ENCODE measurements at regions not wholly inside any gene's neighbourhood (a gene's known extent, or its start where the extent isn't known, plus 50 kb on each side); places are given as distances from the start of the nearest gene placed in this dataset.
"Not testable (repeated sequence)": the region's sequence is repeated elsewhere in the genome, so short reads cannot be mapped to it uniquely, and the experiment has no call there.

DNA sequence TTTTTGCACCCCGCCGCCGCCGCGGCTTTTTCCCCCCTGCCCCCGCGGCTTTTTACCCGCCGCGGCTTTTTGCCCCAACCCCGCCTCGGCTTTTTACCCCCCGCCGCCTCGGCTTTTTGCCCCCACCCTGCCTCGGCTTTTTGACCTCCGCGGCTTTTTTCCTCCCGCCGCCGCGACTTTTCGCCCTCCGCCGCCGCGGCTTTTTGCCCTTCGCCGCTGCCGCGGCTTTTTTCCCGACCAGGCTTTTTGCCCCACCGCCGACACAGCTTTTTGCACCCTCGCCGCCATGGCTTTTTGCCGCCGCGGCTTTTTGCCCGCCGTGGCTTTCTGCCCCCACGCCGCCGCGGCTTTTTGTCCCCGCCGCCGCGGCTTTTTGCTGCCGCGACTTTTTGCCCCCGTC lies 137.0 kb upstream of the TP53TG3D start:
- no peak for DNase-seq (ENCODE audit: low read depth in 2 of 2)

DNA sequence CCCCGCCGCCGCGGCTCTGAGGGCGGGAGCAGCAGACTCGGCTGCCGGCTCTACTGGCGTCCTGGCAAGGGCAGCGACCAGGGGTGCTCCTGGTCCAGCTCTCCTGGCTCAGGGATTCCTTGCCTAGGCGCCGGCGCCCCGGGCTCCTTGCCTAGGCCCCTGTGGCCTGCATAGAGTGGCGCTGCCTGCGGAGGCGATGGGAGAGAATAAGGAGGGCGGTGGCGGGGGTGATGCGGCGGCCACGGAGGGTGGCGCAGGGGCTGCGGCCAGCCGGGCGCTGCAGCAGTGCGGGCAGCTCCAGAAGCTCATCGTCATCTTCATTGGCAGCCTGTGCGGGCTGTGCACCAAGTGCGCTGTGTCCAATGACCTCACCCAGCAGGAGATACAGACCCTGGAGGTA lies 136.6 kb upstream of the TP53TG3D start:
- DNase-seq (ENCODE audit: low read depth in 2 of 2), result not testable (repeated sequence)

DNA sequence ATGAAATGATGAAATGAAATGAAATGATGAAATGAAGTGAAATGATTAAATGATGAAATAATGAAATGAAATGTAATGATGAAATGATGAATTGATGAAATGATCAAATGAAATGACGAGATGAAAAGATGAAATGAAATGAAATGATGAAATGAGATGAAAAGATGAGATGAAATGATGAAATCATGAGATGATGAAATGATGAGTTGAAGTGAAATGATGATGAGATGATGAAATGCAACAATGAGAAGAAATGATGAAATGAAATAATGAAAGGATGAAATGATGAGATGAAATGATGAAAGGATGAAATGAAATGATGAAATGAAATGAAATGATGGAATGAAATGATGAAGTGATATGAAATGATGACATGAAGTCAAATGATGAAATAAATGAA lies 132.7 kb upstream of the TP53TG3D start:
- not testable (repeated sequence) for DNase-seq (ENCODE audit: low read depth in 2 of 2)

DNA sequence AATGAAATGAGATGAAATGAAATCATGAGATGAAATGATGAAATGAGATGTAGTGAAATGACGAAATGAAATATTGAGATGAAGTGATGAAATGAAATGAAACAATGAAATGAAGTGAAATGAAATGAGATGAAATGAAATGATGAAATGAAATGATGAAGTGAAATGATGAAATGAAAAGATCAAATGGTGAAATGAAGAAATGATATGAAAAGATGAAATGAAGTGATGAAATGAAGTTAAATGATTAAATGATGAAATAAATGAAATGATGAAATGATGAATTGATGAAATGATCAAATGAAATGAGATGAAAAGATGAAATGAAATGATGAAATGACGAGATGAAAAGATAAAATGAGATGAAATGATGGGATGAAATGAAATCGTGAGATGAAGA lies 132.3 kb upstream of the TP53TG3D start:
- DNase-seq (ENCODE audit: low read depth in 2 of 2), result not testable (repeated sequence)

DNA sequence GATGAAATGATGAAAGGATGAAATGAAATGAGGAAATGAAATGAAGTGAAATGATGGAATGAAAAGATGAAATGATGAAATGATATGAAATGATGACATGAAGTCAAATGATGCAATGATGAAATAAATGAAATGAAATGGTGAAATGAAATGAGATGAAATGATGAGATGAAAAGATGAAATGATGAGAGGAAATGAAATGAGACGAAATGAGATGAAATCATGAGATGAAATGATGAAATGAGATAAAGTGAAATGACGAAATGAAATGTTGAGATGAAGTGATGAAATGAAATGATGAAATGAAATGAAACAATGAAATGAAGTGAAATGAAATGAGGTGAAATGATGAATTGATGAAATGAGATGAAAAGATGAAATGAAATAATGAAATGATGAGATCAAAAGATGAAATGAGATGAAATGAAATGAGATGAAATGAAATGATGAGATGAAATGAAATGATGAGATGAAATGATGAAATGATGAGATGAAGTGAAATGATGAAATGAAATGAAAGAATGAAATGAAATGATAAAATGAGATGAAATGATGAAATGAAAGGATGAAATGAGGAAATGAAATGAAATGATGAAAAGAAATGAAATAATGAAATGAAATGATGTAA lies 131.7 kb upstream of the TP53TG3D start:
- DNase-seq (ENCODE audit: low read depth in 2 of 2), result not testable (repeated sequence)

DNA sequence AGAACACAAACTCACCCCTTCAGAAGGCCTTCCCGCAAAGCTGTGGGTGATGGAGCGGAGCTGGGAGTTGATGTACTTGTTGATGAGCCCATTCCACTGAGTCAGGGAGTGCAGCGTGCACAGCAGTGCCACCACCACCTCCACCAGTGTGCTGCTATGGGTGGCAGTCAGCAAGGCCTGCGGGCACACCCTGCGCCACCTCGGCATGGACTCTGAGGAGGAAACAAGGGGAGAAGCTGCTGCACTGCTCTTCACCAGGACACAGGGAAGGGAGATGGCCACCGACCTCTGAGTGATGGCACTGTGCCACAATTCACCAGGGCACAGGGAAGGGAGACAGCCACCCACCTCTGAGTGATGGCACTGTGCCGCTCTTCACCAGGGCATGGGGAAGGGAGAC lies 100.7 kb upstream of the TP53TG3D start:
- not testable (repeated sequence) for DNase-seq (ENCODE audit: low read depth in 2 of 2)

DNA sequence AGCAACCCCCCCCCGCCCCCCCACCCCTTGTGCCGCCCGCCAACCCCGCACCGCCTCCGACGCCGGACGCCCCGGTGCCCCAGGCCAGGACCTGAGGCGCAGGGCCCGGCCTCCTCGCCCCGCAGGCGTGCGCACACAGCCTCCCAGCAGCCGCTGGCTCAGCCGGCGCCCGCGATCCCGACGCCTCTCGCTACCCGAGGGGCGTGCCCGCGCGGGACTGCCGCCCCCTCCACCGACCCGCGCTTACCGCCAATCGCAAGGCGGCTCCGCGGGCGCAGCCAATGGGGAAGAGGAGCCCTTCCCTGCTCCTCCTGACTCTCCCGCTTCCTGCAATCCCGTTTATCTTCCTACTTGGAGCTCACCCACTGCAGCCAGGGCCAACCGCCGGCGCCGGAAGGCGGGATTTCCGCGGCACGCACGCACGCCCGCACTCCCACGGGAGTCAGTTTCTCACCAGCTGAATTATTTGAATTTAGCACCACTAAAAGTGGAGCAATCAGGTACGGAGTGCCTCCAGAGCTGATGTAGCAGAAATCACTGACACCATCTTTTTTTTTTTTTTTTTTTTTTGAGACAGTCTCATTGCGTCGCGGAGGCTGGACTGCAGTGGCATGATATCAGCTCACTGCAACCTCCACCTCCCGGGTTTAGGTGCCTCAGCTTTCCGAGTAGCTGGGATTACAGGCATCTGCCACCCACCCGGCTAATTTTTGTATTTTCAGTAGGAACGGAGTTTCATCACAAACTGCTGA lies 65.0 kb upstream of the TP53TG3D start:
- not testable (repeated sequence) for DNase-seq (ENCODE audit: low read depth in 2 of 2)

DNA sequence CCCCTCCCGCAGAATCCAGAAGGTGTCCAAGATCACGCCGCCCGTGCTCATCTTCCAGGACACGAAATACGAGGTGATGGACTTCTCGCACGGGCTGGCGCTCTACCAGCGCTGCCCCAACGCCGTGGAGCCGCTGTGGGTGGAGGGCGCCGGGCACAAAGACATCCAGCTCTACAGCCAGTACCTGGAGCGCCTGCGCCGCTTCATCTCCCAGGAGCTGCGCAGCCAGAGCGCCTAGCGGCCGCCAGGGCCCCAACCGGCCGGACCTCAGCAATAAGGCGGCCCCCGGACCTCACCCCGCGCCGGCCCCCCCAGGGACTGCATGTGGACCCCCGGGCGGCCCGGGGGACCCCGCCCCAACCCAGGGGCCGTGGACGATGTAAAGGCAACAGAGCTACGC lies 50.5 kb upstream of the TP53TG3D start:
- not testable (repeated sequence) for DNase-seq (ENCODE audit: low read depth in 2 of 2)

Data from stimulated activated CD8-positive, alpha-beta memory T cell treated with anti-CD3 and anti-CD28 coated beads, Interleukin-2, amount 100 ng/mL, for 1 hour (primary cell).